ENCODE measurements at regions not wholly inside any gene's neighbourhood (a gene's known extent, or its start where the extent isn't known, plus 50 kb on each side); places are given as distances from the start of the nearest gene placed in this dataset.

DNA sequence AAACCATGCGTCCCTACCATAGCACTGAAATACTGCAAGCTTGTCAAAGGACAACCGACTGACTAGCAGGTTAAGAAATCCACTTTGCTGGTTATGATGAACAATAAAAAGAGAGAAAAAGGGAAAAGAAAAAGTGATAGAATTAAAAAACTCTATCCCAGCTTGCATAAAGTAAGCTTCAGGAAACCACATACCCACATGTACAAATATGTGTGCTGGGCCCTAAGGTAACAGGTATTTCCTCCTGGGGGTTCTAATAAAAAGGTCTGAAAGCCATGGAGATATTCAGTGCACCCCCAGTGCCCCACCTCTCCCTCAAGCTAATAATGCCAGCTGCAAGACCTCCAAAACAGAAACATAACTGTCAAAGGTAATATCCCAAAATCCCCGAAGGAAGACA, 248.6 kb upstream of the KLF14 start:
- WGBS, result 76% methylated on average over 2 of the region's 3 CpGs
- Histone ChIP-seq H3K36me3 (ENCODE audit: insufficient read depth, low read length) (no peaks in the 10 kb centered on the region), H3K27me3 (ENCODE audit: insufficient read depth, low read length) (no peaks in the 10 kb centered on the region), H3K4me1 (ENCODE audit: insufficient read depth, low read length) (peaks cover 2% of the 10 kb centered on the region), H3K4me3 (ENCODE audit: low read length) (no peak overlapping the region), H3K9ac (ENCODE audit: low read depth, low read length) (no peak overlapping the region), H3K27ac (ENCODE audit: low read depth, low read length) (no peak overlapping the region; the same call in 1 of the 2 replicates), H3K9me3 (ENCODE audit: insufficient read depth, low read depth, low read length) (no peaks in the 10 kb centered on the region)

DNA sequence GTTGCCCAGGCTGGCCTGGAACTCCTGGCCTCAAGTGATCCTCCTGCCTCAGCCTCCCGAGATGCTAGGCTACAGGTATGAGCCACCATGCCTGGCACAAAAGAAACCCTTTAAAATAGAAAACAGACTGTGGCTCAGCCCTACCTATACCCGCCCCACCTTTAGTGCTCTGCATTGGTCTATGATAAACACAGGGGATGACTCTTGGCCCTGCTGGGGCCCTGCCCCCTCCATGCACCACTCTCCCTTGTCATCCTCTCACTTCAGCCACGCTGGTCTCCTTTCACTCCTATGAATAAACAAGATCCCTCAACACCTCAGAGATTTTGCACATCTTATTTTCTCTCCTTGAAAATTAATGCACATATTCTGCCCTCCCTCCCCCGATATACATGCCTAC, 251.4 kb upstream of the KLF14 start:
- no peaks in the 10 kb centered on the region for H3K9me3 ChIP-seq (ENCODE audit: insufficient read depth, low read depth, low read length)
- no peaks in the 10 kb centered on the region for H3K36me3 ChIP-seq (ENCODE audit: insufficient read depth, low read length)
- H3K27me3 ChIP-seq (ENCODE audit: insufficient read depth, low read length), result no peaks in the 10 kb centered on the region
- H3K27ac ChIP-seq (ENCODE audit: low read depth, low read length), result no peak overlapping the region
- H3K4me3 ChIP-seq (ENCODE audit: low read length), result no peak overlapping the region
- no peak overlapping the region for H3K9ac ChIP-seq (ENCODE audit: low read depth, low read length)
- WGBS, result 95% methylated on average over 4 of the region's 4 CpGs
- peaks cover 2% of the 10 kb centered on the region; the same call in 1 of the 2 replicates for H3K4me1 ChIP-seq (ENCODE audit: insufficient read depth, low read length)

DNA sequence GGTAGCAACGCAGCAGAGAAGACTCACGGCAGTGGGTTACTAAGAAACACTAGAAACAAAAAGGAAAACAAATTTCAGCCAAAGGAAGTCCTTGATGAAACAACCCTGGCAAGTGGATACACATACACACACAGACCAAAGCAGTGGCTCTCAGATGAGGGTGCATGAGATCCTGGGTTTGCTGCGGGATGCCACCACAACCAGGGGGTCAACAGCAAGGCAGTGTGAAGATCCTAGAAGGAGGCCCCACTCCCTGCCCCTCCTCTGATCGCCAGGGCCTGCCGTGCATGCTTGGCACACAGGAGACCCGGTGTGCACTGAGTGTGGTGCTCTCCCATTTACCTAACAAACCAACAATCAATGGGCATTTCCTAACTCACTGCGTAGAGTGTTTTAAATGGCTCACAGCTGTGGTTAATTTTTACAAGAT, 252.3 kb upstream of the KLF14 start:
- Histone ChIP-seq H3K27me3 (ENCODE audit: insufficient read depth, low read length) (no peaks in the 10 kb centered on the region), H3K9ac (ENCODE audit: low read depth, low read length) (no peak overlapping the region), H3K27ac (ENCODE audit: low read depth, low read length) (no peak overlapping the region), H3K36me3 (ENCODE audit: insufficient read depth, low read length) (no peaks in the 10 kb centered on the region), H3K4me3 (ENCODE audit: low read length) (no peak overlapping the region), H3K9me3 (ENCODE audit: insufficient read depth, low read depth, low read length) (no peaks in the 10 kb centered on the region), H3K4me1 (ENCODE audit: insufficient read depth, low read length) (peaks cover 2% of the 10 kb centered on the region; the same call in 1 of the 2 replicates)
- 95% methylated on average over 6 of the region's 7 CpGs for WGBS

DNA sequence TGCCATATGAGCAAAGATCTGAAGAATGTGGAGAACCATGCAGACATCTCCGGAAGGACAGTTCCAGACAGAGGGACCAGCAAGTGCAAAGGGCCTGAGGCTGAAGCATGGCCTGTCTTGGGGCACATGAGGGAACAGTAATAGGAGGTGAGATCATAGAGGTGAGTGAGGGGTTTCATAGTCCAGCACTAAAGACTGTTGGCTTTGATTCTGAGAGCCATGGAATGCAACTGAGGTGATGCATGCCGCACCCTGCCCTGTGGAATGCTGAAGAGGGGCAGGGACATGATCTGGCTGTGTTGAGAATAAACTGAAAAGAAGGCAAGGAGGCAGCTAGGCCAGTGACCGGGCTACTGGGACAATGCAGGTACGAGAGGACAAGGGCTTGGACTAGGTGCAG, 253.1 kb upstream of the KLF14 start:
- WGBS, result 89% methylated on average over 4 of the region's 4 CpGs
- no peaks in the 10 kb centered on the region for H3K9me3 ChIP-seq (ENCODE audit: insufficient read depth, low read depth, low read length)
- no peaks in the 10 kb centered on the region for H3K36me3 ChIP-seq (ENCODE audit: insufficient read depth, low read length)
- H3K27ac ChIP-seq (ENCODE audit: low read depth, low read length), result no peak overlapping the region
- no peaks in the 10 kb centered on the region for H3K27me3 ChIP-seq (ENCODE audit: insufficient read depth, low read length)
- no peak overlapping the region for H3K4me3 ChIP-seq (ENCODE audit: low read length)
- H3K4me1 ChIP-seq (ENCODE audit: insufficient read depth, low read length), result peaks cover 2% of the 10 kb centered on the region; the same call in 1 of the 2 replicates
- H3K9ac ChIP-seq (ENCODE audit: low read depth, low read length), result no peak overlapping the region

DNA sequence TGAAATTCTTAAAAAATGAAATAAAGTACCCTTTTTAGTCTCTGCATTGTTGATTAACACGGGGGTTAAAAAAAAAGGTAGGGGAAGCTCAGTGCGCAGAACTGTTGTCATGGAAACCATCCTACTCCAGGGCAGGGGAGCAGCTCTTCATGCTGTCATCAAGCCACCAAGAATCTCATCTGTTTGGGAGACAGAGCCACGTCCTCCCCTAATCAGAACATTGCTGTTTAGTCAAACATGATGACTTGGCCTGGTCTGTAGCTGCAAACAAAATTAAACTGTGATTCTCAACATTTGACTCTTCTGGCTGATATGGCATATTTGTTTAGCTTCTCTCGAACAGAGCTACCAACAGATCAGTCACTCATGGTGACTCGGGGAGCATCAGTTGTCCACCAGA, 254.4 kb upstream of the KLF14 start:
- no peaks in the 10 kb centered on the region for H3K36me3 ChIP-seq (ENCODE audit: insufficient read depth, low read length)
- H3K4me3 ChIP-seq (ENCODE audit: low read length), result no peak overlapping the region
- WGBS, result 83% methylated on average over 5 of the region's 5 CpGs
- H3K9ac ChIP-seq (ENCODE audit: low read depth, low read length), result no peak overlapping the region
- H3K27me3 ChIP-seq (ENCODE audit: insufficient read depth, low read length), result no peaks in the 10 kb centered on the region
- no peak overlapping the region for H3K27ac ChIP-seq (ENCODE audit: low read depth, low read length)
- no peaks in the 10 kb centered on the region for H3K9me3 ChIP-seq (ENCODE audit: insufficient read depth, low read depth, low read length)
- H3K4me1 ChIP-seq (ENCODE audit: insufficient read depth, low read length), result no peaks in the 10 kb centered on the region

DNA sequence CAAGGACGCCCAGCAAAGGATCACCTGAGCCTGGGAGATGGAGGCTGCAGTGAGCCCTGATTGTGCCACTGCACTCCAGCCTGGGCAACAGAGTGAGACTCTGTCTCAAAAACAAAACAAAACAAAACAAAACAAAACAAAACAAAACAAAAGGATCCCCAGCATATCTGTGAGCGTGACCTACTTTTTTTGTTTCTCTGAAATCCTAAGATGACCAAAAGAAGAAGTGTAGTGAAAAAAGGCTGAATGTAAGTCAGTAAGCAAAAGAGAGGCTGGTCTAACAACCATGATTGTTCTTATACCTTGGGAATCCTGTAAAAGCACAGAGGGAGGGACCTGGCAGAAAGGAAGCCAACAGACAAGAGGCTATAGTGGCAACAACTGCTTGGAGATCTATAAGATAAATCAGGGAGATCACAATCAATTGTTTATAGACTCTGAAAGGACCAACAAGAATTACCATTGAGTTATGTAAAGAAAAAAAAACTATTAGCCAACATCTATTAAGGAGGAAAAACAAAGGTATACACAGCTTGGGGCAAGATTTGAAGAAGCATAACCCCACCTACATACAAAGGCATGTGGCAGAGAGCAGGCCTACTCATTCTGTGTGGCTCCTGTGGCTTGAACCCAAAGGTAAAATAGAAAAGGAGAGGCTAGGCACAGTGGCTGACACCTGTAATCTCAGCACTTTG, 255.2 kb upstream of the KLF14 start:
- WGBS, result 89% methylated on average over 2 of the region's 2 CpGs
- Histone ChIP-seq H3K27ac (ENCODE audit: low read depth, low read length) (no peak overlapping the region), H3K4me1 (ENCODE audit: insufficient read depth, low read length) (no peaks in the 10 kb centered on the region), H3K4me3 (ENCODE audit: low read length) (no peak overlapping the region), H3K9me3 (ENCODE audit: insufficient read depth, low read depth, low read length) (no peaks in the 10 kb centered on the region), H3K9ac (ENCODE audit: low read depth, low read length) (no peak overlapping the region), H3K36me3 (ENCODE audit: insufficient read depth, low read length) (no peaks in the 10 kb centered on the region), H3K27me3 (ENCODE audit: insufficient read depth, low read length) (no peaks in the 10 kb centered on the region)

- H3K4me3 ChIP-seq (ENCODE audit: low read length), result no peak overlapping the region
- H3K4me1 ChIP-seq (ENCODE audit: insufficient read depth, low read length), result peaks cover 5% of the 10 kb centered on the region; the same call in 1 of the 2 replicates
- H3K9ac ChIP-seq (ENCODE audit: low read depth, low read length), result no peak overlapping the region
- WGBS, result 89% methylated on average over 16 of the region's 16 CpGs
- no peaks in the 10 kb centered on the region for H3K9me3 ChIP-seq (ENCODE audit: insufficient read depth, low read depth, low read length)
- H3K36me3 ChIP-seq (ENCODE audit: insufficient read depth, low read length), result no peaks in the 10 kb centered on the region
- H3K27ac ChIP-seq (ENCODE audit: low read depth, low read length), result no peak overlapping the region
- H3K27me3 ChIP-seq (ENCODE audit: insufficient read depth, low read length), result no peaks in the 10 kb centered on the region
These were observed 256.3 kb upstream of the KLF14 start for GRCh38 chr7:130990178-130990832.

GRCh38 chr7:130993671-130994365, 259.8 kb upstream of the KLF14 start:
- 91% methylated on average over 9 of the region's 11 CpGs for WGBS
- Histone ChIP-seq H3K27ac (ENCODE audit: low read depth, low read length) (no peak overlapping the region), H3K4me3 (ENCODE audit: low read length) (no peak overlapping the region), H3K27me3 (ENCODE audit: insufficient read depth, low read length) (no peaks in the 10 kb centered on the region), H3K9me3 (ENCODE audit: insufficient read depth, low read depth, low read length) (no peaks in the 10 kb centered on the region), H3K4me1 (ENCODE audit: insufficient read depth, low read length) (peaks cover 5% of the 10 kb centered on the region; the same call in 1 of the 2 replicates), H3K9ac (ENCODE audit: low read depth, low read length) (no peak overlapping the region), H3K36me3 (ENCODE audit: insufficient read depth, low read length) (no peaks in the 10 kb centered on the region)

DNA sequence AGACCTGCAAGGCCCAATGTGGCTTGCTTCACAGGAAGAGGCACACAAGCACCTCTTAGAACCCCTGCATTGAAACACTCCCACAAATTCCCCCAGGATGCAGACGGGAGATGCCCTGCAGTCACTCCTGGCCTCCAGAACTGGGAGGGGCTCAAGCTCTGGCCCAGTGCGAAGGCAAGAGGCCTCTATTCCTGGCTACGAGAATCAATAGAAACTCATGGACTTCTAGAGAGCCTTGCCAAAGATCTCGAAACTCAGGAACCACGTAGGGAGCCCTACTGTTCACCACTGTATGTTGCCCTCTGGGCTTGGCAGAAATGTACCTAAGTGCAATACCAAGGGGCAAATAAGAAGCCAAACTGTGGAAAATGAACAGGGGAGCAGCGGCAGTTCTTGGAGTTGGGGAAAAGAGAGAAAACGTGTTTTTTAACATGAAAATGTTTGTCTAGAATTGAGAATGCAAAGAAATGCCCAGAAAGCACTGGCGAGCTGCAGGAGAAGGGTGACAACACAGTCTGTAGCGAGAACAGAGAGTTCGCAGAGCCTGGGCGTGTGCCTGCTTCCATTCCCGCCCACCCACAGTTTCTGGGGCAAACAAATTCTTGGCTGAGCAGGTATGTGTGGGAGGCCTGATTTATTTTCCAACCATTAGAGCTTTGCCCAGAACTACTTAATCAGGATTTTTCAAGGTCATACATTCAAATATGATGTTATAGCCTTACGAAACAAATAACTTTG, 260.5 kb upstream of the KLF14 start:
- no peak overlapping the region for H3K4me3 ChIP-seq (ENCODE audit: low read length)
- 85% methylated on average over 12 of the region's 13 CpGs for WGBS
- no peaks in the 10 kb centered on the region for H3K36me3 ChIP-seq (ENCODE audit: insufficient read depth, low read length)
- H3K9me3 ChIP-seq (ENCODE audit: insufficient read depth, low read depth, low read length), result no peaks in the 10 kb centered on the region
- H3K27me3 ChIP-seq (ENCODE audit: insufficient read depth, low read length), result no peaks in the 10 kb centered on the region
- H3K4me1 ChIP-seq (ENCODE audit: insufficient read depth, low read length), result peaks cover 5% of the 10 kb centered on the region; the same call in 1 of the 2 replicates
- H3K9ac ChIP-seq (ENCODE audit: low read depth, low read length), result no peak overlapping the region
- H3K27ac ChIP-seq (ENCODE audit: low read depth, low read length), result no peak overlapping the region

GRCh38 chr7:130995252-130996081, 261.5 kb upstream of the KLF14 start:
- WGBS, result 85% methylated on average over 10 of the region's 10 CpGs
- peaks cover 5% of the 10 kb centered on the region; the same call in 1 of the 2 replicates for H3K4me1 ChIP-seq (ENCODE audit: insufficient read depth, low read length)
- H3K27ac ChIP-seq (ENCODE audit: low read depth, low read length), result no peak overlapping the region
- H3K4me3 ChIP-seq (ENCODE audit: low read length), result no peak overlapping the region
- H3K27me3 ChIP-seq (ENCODE audit: insufficient read depth, low read length), result no peaks in the 10 kb centered on the region
- H3K9ac ChIP-seq (ENCODE audit: low read depth, low read length), result no peak overlapping the region
- H3K36me3 ChIP-seq (ENCODE audit: insufficient read depth, low read length), result no peaks in the 10 kb centered on the region
- H3K9me3 ChIP-seq (ENCODE audit: insufficient read depth, low read depth, low read length), result no peaks in the 10 kb centered on the region

Measured in HUES64 (cell line).